ENCODE measurements at regions not wholly inside any gene's neighbourhood (a gene's known extent, or its start where the extent isn't known, plus 50 kb on each side); places are given as distances from the start of the nearest gene placed in this dataset.

DNA sequence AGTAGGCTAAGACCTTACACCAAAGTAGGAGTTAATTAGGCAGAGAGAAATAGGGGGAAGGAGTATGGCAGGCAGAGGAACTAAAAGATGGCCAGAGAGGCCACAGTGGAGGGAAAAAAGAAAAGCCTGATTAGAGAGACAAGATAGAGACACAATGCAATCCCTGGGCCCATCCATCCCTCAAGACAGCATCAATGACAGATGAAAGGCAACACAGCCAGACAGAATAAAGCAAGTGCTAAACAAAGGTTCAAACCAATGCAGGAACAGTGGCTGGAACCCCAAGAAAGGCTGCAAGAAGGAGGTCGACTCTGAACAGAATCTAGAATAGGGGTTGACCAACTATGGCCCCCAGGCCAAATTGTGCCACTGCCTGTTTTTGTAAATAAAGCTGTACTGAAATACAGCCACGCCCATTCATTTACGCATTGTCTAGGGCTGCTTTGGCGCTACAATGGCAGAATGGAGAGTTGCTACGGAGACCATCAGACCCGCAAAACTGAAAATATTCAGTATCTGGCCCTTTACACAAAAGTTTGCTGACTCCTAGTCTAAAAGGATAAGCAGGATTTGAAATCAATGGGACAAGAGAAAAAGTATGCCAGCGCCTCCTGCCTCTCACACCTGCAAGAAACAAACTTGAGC lies 473.3 kb upstream of the PSMD7 start:
- Histone ChIP-seq H3K79me2 (ENCODE audit: insufficient read depth, low read length) (no peaks in the 10 kb centered on the region), H3K9ac (ENCODE audit: low read length) (no peak overlapping the region), H3K36me3 (ENCODE audit: insufficient read depth, low read length) (no peaks in the 10 kb centered on the region), H3K27ac (ENCODE audit: low read depth, low read length, poor library complexity, severe bottlenecking) (no peak overlapping the region), H3K4me3 (ENCODE audit: low read depth, low read length, poor library complexity, severe bottlenecking) (no peak overlapping the region), H4K20me1 (ENCODE audit: insufficient read depth, low read length) (no peaks in the 10 kb centered on the region), H3K4me1 (ENCODE audit: insufficient read depth, low read length, severe bottlenecking) (no peaks in the 10 kb centered on the region), H3K27me3 (ENCODE audit: insufficient read depth, low read length) (no peaks in the 10 kb centered on the region), H2AFZ (ENCODE audit: low read length) (no peak overlapping the region), H3F3A (ENCODE audit: insufficient read depth, low read length) (no peaks in the 10 kb centered on the region), H3K9me2 (ENCODE audit: low read depth, low read length) (no peaks in the 10 kb centered on the region), H3K4me2 (ENCODE audit: low read length) (no peak overlapping the region), H3K9me3 (ENCODE audit: low read length) (no peaks in the 10 kb centered on the region)
- TF ChIP-seq EZH2 (IDR thresholded peaks at IDR 0.05; ENCODE audit: borderline replicate concordance, low read length): no peak
- no peak for TF ChIP-seq CTCF (IDR thresholded peaks at IDR 0.05; ENCODE audit: low read length)

- H3K4me2 ChIP-seq (ENCODE audit: low read length): no peak overlapping the region
- no peaks in the 10 kb centered on the region for H3K4me1 ChIP-seq (ENCODE audit: insufficient read depth, low read length, severe bottlenecking)
- H3K36me3 ChIP-seq (ENCODE audit: insufficient read depth, low read length): no peaks in the 10 kb centered on the region
- H4K20me1 ChIP-seq (ENCODE audit: insufficient read depth, low read length): no peaks in the 10 kb centered on the region
- TF ChIP-seq CTCF (IDR thresholded peaks at IDR 0.05; ENCODE audit: low read length) (no peak), EZH2 (IDR thresholded peaks at IDR 0.05; ENCODE audit: borderline replicate concordance, low read length) (no peak)
- H3K9ac ChIP-seq (ENCODE audit: low read length): no peak overlapping the region
- H3K4me3 ChIP-seq (ENCODE audit: low read depth, low read length, poor library complexity, severe bottlenecking): no peak overlapping the region
- no peak overlapping the region for H3K27ac ChIP-seq (ENCODE audit: low read depth, low read length, poor library complexity, severe bottlenecking)
- no peaks in the 10 kb centered on the region for H3K79me2 ChIP-seq (ENCODE audit: insufficient read depth, low read length)
- H3K9me3 ChIP-seq (ENCODE audit: low read length): no peaks in the 10 kb centered on the region
- H3F3A ChIP-seq (ENCODE audit: insufficient read depth, low read length): no peaks in the 10 kb centered on the region
- no peaks in the 10 kb centered on the region for H3K27me3 ChIP-seq (ENCODE audit: insufficient read depth, low read length)
- H2AFZ ChIP-seq (ENCODE audit: low read length): no peak overlapping the region
- no peaks in the 10 kb centered on the region for H3K9me2 ChIP-seq (ENCODE audit: low read depth, low read length)
These were observed 478.9 kb upstream of the PSMD7 start for GRCh38 chr16:73817526-73818324.

DNA sequence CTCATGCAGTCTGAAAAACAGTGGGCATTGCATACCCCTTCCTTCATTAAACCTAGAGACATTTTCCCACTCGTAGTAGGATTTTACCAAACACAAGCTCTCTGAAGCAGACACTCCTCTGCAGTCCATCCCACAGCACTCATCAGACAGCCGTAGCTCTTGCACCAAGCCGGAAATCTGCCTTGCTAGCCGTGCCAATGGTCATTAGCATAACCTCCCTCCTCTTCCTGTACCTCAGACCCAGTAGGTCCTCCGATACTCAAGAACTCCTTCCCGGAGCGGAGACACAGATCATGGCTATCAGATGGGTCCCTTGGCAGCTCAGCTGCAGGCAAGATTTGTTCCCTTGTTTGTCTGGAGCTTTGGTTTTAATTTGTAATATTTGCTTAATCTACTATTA lies 483.1 kb upstream of the PSMD7 start:
- Histone ChIP-seq H3K27ac (ENCODE audit: low read depth, low read length, poor library complexity, severe bottlenecking) (no peak overlapping the region), H3K9me3 (ENCODE audit: low read length) (no peaks in the 10 kb centered on the region), H3K4me3 (ENCODE audit: low read depth, low read length, poor library complexity, severe bottlenecking) (no peak overlapping the region), H3K4me2 (ENCODE audit: low read length) (no peak overlapping the region), H3K36me3 (ENCODE audit: insufficient read depth, low read length) (no peaks in the 10 kb centered on the region), H4K20me1 (ENCODE audit: insufficient read depth, low read length) (no peaks in the 10 kb centered on the region), H3K4me1 (ENCODE audit: insufficient read depth, low read length, severe bottlenecking) (no peaks in the 10 kb centered on the region), H3K9me2 (ENCODE audit: low read depth, low read length) (no peaks in the 10 kb centered on the region), H3F3A (ENCODE audit: insufficient read depth, low read length) (no peaks in the 10 kb centered on the region), H3K9ac (ENCODE audit: low read length) (no peak overlapping the region), H3K79me2 (ENCODE audit: insufficient read depth, low read length) (no peaks in the 10 kb centered on the region), H3K27me3 (ENCODE audit: insufficient read depth, low read length) (no peaks in the 10 kb centered on the region), H2AFZ (ENCODE audit: low read length) (no peak overlapping the region)
- TF ChIP-seq EZH2 (IDR thresholded peaks at IDR 0.05; ENCODE audit: borderline replicate concordance, low read length) (no peak), CTCF (IDR thresholded peaks at IDR 0.05; ENCODE audit: low read length) (no peak)
